CD4-positive, alpha-beta T cell (primary cell): ENCODE measurements at regions not wholly inside any gene's neighbourhood (a gene's known extent, or its start where the extent isn't known, plus 50 kb on each side); places are given as distances from the start of the nearest gene placed in this dataset.
A peak's percentile ranks its signal among the peaks of the same experiment; 100 is the strongest.

Experiments used
- ATAC-seq: fragments of 200-7000 bp; cut with Tn5 transposase; one replicate; pipeline ENCODE4 v1.10.0; 2022; ENCODE audit warnings: mild to moderate bottlenecking; ENCODE audit not compliant: poor library complexity
- CTCF ChIA-PET: fragments of 350-600 bp; sonication (Branson Sonifier 250); formaldehyde crosslinking; loops from one replicate; lab custom pipeline; 2021; ENCODE audit warnings: antibody characterized with exemption, inconsistent platforms; lab: Charles Lee
- POLR2A ChIA-PET: fragments of 350-600 bp; sonication (Branson Sonifier 250); formaldehyde crosslinking; loops from one replicate; lab custom pipeline; 2021; ENCODE audit warnings: antibody characterized with exemption, inconsistent platforms; lab: Charles Lee
- DNase-seq, 14 experiments: peaks; one replicate each; pipeline ENCODE4 v3.0.0-alpha.2; 2013 to 2020; ENCODE audit warnings: mixed read lengths in 2 of 14
- H3K27ac ChIP-seq, 2 donors: one replicate each; pipeline versions ENCODE4 v1.5.1 to v1.7.0; 2013; ENCODE audit warnings: low read length in 2 of 2, low read depth in 1 of 2, mild to moderate bottlenecking in 1 of 2
- H3K27me3 ChIP-seq, 2 experiments: 1 replicate in 1 of 2; 2 replicates in 1 of 2; pipeline versions ENCODE4 v1.6.1 to v1.7.0; 2013; ENCODE audit warnings: low read length in 2 of 2, control low read depth in 1 of 2, mild to moderate bottlenecking in 1 of 2, moderate library complexity in 1 of 2; ENCODE audit not compliant: insufficient read depth in 2 of 2, control insufficient read depth in 1 of 2
- H3K36me3 ChIP-seq: one replicate; pipeline ENCODE4 v1.6.1; 2013; ENCODE audit warnings: low read length, control low read depth; ENCODE audit not compliant: insufficient read depth
- H3K4me1 ChIP-seq: one replicate; pipeline ENCODE4 v1.6.1; 2013; ENCODE audit warnings: low read length, control low read depth; ENCODE audit not compliant: insufficient read depth
- H3K4me3 ChIP-seq: one replicate; pipeline ENCODE4 v1.5.1; 2013; ENCODE audit warnings: mild to moderate bottlenecking, low read length, moderate library complexity
- H3K9me3 ChIP-seq, 2 experiments: 1 replicate in 1 of 2; 2 replicates in 1 of 2; pipeline versions ENCODE4 v1.6.1 to v1.7.0; 2013; ENCODE audit warnings: low read length in 2 of 2, mild to moderate bottlenecking in 2 of 2, control low read depth in 1 of 2, moderate library complexity in 1 of 2; ENCODE audit not compliant: control insufficient read depth in 1 of 2, insufficient read depth in 1 of 2
- H3K27ac Mint-ChIP-seq: one replicate; pipeline ENCODE4 v1.8.0; 2020; ENCODE audit warnings: mixed read lengths
- H3K27me3 Mint-ChIP-seq: one replicate; pipeline ENCODE4 v1.8.0; 2021; ENCODE audit warnings: mixed read lengths
- H3K36me3 Mint-ChIP-seq: one replicate; pipeline ENCODE4 v1.8.0; 2021; ENCODE audit warnings: low read depth, mixed read lengths
- H3K4me1 Mint-ChIP-seq: one replicate; pipeline ENCODE4 v1.8.0; 2021; ENCODE audit warnings: low read depth, mixed read lengths
- H3K4me3 Mint-ChIP-seq: one replicate; pipeline ENCODE4 v1.8.0; 2020; ENCODE audit warnings: mild to moderate bottlenecking, mixed read lengths
- H3K9me3 Mint-ChIP-seq: one replicate; pipeline ENCODE4 v1.8.0; 2020; ENCODE audit warnings: mixed read lengths
- intact Hi-C, 2 experiments: fragments of 100-400 bp; cut with DNase I in 1 of 2; cut with micrococcal nuclease in 1 of 2; formaldehyde crosslinking; loops; one replicate each; pipeline versions ENCODE4 v1.15.1 to v1.9.0; 2023 to 2025; cut with DNase I, micrococcal nuclease
- TF ChIP-seq, protein P1 (sequence below): fragments of 200-600 bp; IDR thresholded peaks from one replicate; pipeline ENCODE4 v1.8.0; 2022; ENCODE audit warnings: antibody characterized with exemption, mild to moderate bottlenecking

DNA sequence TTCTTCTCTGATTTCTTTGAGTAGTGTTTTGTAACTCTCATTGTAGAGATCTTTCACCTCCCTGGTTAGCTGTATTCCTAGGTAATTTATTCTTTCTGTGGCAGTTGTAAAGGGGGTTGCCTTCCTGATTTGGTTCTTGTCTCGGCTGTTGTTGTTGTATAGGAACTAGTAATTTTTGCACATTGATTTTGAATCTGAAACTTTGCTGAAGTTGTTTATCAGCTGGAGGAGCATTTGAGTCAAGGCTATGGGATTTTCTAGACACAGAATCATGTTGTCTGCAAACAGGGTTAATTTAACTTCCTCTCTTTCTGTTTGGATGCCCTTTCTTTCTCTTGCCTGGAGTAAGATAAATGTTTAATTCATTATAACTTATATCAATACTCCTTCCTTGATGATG, 86.4 kb downstream of the OLIG3 start:
- POLR2A ChIA-PET, result no interaction called here

GRCh38 chr6:137405806-137406205, 88.4 kb downstream of the OLIG3 start:
- DNase-seq (peak in 1 of 14 experiments; percentile 12), ATAC-seq (no peak)
- Histone ChIP-seq H3K4me3 (no peak overlapping the region), H3K27ac (no peak overlapping the region), H3K36me3 (no peaks in the 10 kb centered on the region), H3K27me3 (no peaks in the 10 kb centered on the region), H3K9me3 (peaks cover 0 to 4% of the 10 kb centered on the region in 2 experiments), H3K4me1 (no peaks in the 10 kb centered on the region)
- ChIA-PET CTCF (interaction anchor here (0.9 kb wide), 1 partner anchor 10 kb away, joined by 4 read pairs; no protein-coding TSS in a partner anchor), POLR2A (interaction anchor here (0.6 to 1.1 kb wide), 2 partner anchors 10 to 54 kb away, joined by 3 to 5 read pairs; no protein-coding TSS in a partner anchor)
- Mint-ChIP-seq H3K4me1 (no peaks in the 10 kb centered on the region), H3K27ac (no peak overlapping the region), H3K27me3 (no peaks in the 10 kb centered on the region), H3K9me3 (peaks cover 7% of the 10 kb centered on the region), H3K4me3 (no peak overlapping the region), H3K36me3 (no peaks in the 10 kb centered on the region)
- TF ChIP-seq, protein P1, sequence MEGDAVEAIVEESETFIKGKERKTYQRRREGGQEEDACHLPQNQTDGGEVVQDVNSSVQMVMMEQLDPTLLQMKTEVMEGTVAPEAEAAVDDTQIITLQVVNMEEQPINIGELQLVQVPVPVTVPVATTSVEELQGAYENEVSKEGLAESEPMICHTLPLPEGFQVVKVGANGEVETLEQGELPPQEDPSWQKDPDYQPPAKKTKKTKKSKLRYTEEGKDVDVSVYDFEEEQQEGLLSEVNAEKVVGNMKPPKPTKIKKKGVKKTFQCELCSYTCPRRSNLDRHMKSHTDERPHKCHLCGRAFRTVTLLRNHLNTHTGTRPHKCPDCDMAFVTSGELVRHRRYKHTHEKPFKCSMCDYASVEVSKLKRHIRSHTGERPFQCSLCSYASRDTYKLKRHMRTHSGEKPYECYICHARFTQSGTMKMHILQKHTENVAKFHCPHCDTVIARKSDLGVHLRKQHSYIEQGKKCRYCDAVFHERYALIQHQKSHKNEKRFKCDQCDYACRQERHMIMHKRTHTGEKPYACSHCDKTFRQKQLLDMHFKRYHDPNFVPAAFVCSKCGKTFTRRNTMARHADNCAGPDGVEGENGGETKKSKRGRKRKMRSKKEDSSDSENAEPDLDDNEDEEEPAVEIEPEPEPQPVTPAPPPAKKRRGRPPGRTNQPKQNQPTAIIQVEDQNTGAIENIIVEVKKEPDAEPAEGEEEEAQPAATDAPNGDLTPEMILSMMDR, result no peak
- intact Hi-C loops, result no loop called here

More for the DNA sequence above, 86.4 kb downstream of the OLIG3 start:
- no peaks in the 10 kb centered on the region for H3K27me3 Mint-ChIP-seq
- Histone ChIP-seq H3K4me1 (no peaks in the 10 kb centered on the region), H3K4me3 (no peak overlapping the region), H3K36me3 (no peaks in the 10 kb centered on the region), H3K9me3 (peaks cover 0 to 4% of the 10 kb centered on the region in 2 experiments), H3K27ac (no peak overlapping the region), H3K27me3 (no peaks in the 10 kb centered on the region)
- TF ChIP-seq, protein P1, result no peak
- CTCF ChIA-PET, result no interaction called here
- ATAC-seq (no peak), DNase-seq (no peak)
- H3K36me3 Mint-ChIP-seq, result no peaks in the 10 kb centered on the region
- H3K9me3 Mint-ChIP-seq, result peaks cover 7% of the 10 kb centered on the region
- H3K27ac Mint-ChIP-seq, result no peak overlapping the region
- intact Hi-C loops, result no loop called here
- no peak overlapping the region for H3K4me3 Mint-ChIP-seq
- H3K4me1 Mint-ChIP-seq, result no peaks in the 10 kb centered on the region

GRCh38 chr6:137403855-137404254, 90.3 kb downstream of the OLIG3 start:
- intact Hi-C loops, result no loop called here
- CTCF ChIA-PET, result no interaction called here
- no peak for ATAC-seq

More at GRCh38 chr6:137403855-137404254, 90.3 kb downstream of the OLIG3 start:
- H3K4me1 ChIP-seq, result peaks cover 6% of the 10 kb centered on the region
- H3K27ac Mint-ChIP-seq, result no peak overlapping the region
- no peaks in the 10 kb centered on the region for H3K27me3 ChIP-seq
- no peaks in the 10 kb centered on the region for H3K4me1 Mint-ChIP-seq
- no peak for DNase-seq
- H3K27ac ChIP-seq, result no peak overlapping the region
- no peaks in the 10 kb centered on the region for H3K27me3 Mint-ChIP-seq
- H3K9me3 ChIP-seq, result peaks cover 0 to 4% of the 10 kb centered on the region in 2 experiments
- H3K36me3 Mint-ChIP-seq, result no peaks in the 10 kb centered on the region
- TF ChIP-seq, protein P1, result no peak
- H3K36me3 ChIP-seq, result no peaks in the 10 kb centered on the region
- no peak overlapping the region for H3K4me3 Mint-ChIP-seq
- H3K9me3 Mint-ChIP-seq, result peaks cover 7% of the 10 kb centered on the region
- H3K4me3 ChIP-seq, result no peak overlapping the region
- POLR2A ChIA-PET, result no interaction called here
